Muscle layer of duodenum (tissue), 2 donors: ENCODE measurements at regions not wholly inside any gene's neighbourhood (a gene's known extent, or its start where the extent isn't known, plus 50 kb on each side); places are given as distances from the start of the nearest gene placed in this dataset.

Source experiments
- H3K27ac ChIP-seq: one replicate; pipeline ENCODE4 v1.7.0; 2013; ENCODE audit warnings: mild to moderate bottlenecking, low read length
- H3K27me3 ChIP-seq: one replicate; pipeline ENCODE4 v1.7.0; 2013; ENCODE audit warnings: low read depth, mild to moderate bottlenecking, control low read depth, low read length
- H3K36me3 ChIP-seq, 2 donors: one replicate each; pipeline ENCODE4 v1.7.0; 2013; ENCODE audit warnings: low read length in 2 of 2, control low read depth in 1 of 2, mild to moderate bottlenecking in 1 of 2; ENCODE audit not compliant: insufficient read depth in 2 of 2, control insufficient read depth in 1 of 2
- H3K4me1 ChIP-seq, 2 donors: one replicate each; pipeline ENCODE4 v1.7.0; 2013; ENCODE audit warnings: low read length in 2 of 2, mild to moderate bottlenecking in 2 of 2, control low read depth in 1 of 2, moderate library complexity in 1 of 2; ENCODE audit not compliant: insufficient read depth in 2 of 2, control insufficient read depth in 1 of 2
- H3K4me3 ChIP-seq, 2 donors: one replicate each; pipeline ENCODE4 v1.7.0; 2013; ENCODE audit warnings: low read length in 2 of 2, low read depth in 1 of 2, mild to moderate bottlenecking in 1 of 2
- H3K9me3 ChIP-seq, 2 donors: one replicate each; pipeline ENCODE4 v1.7.0; 2013; ENCODE audit warnings: low read length in 2 of 2, control low read depth in 1 of 2, mild to moderate bottlenecking in 1 of 2; ENCODE audit not compliant: control insufficient read depth in 1 of 2
- donor health status: healthy.

GRCh38 chr13:58806401-58806800, 1174.9 kb downstream of the PCDH17 start:
- Histone ChIP-seq H3K9me3 (no peaks in the 10 kb centered on the region), H3K27me3 (no peaks in the 10 kb centered on the region), H3K4me3 (no peak overlapping the region), H3K4me1 (no peaks in the 10 kb centered on the region), H3K27ac (no peak overlapping the region), H3K36me3 (no peaks in the 10 kb centered on the region)

GRCh38 chr13:58823701-58824100, 1192.2 kb downstream of the PCDH17 start:
- Histone ChIP-seq H3K27me3 (no peaks in the 10 kb centered on the region), H3K9me3 (no peaks in the 10 kb centered on the region), H3K27ac (no peak overlapping the region), H3K36me3 (no peaks in the 10 kb centered on the region), H3K4me3 (no peak overlapping the region), H3K4me1 (no peaks in the 10 kb centered on the region)

GRCh38 chr13:58827904-58828303, 1196.4 kb downstream of the PCDH17 start:
- H3K4me1 ChIP-seq: no peaks in the 10 kb centered on the region
- H3K27ac ChIP-seq: no peak overlapping the region
- H3K9me3 ChIP-seq: no peaks in the 10 kb centered on the region
- no peaks in the 10 kb centered on the region for H3K27me3 ChIP-seq
- no peak overlapping the region for H3K4me3 ChIP-seq
- no peaks in the 10 kb centered on the region for H3K36me3 ChIP-seq

- Histone ChIP-seq H3K4me3 (no peak overlapping the region), H3K27ac (no peak overlapping the region), H3K27me3 (no peaks in the 10 kb centered on the region), H3K4me1 (no peaks in the 10 kb centered on the region), H3K9me3 (no peaks in the 10 kb centered on the region), H3K36me3 (no peaks in the 10 kb centered on the region)
Observed at GRCh38 chr13:58830841-58831240, 1199.3 kb downstream of the PCDH17 start.

GRCh38 chr13:58838615-58839014, 1207.1 kb downstream of the PCDH17 start:
- Histone ChIP-seq H3K9me3 (peaks cover 0 to 4% of the 10 kb centered on the region in 2 donors), H3K4me3 (no peak overlapping the region), H3K27me3 (no peaks in the 10 kb centered on the region), H3K4me1 (no peaks in the 10 kb centered on the region), H3K36me3 (no peaks in the 10 kb centered on the region), H3K27ac (no peak overlapping the region)

- Histone ChIP-seq H3K9me3 (peaks cover 0 to 20% of the 10 kb centered on the region in 2 donors), H3K4me1 (no peaks in the 10 kb centered on the region), H3K4me3 (no peak overlapping the region)
Observed at GRCh38 chr13:58843071-58843470, 1211.5 kb downstream of the PCDH17 start.

GRCh38 chr13:58843567-58843966, 1212.0 kb downstream of the PCDH17 start:
- Histone ChIP-seq H3K4me3 (no peak overlapping the region), H3K9me3 (peaks cover 0 to 20% of the 10 kb centered on the region in 2 donors), H3K27me3 (no peaks in the 10 kb centered on the region), H3K4me1 (no peaks in the 10 kb centered on the region), H3K36me3 (no peaks in the 10 kb centered on the region), H3K27ac (no peak overlapping the region)

More at GRCh38 chr13:58843071-58843470, 1211.5 kb downstream of the PCDH17 start:
- H3K27me3 ChIP-seq: no peaks in the 10 kb centered on the region
- no peaks in the 10 kb centered on the region for H3K36me3 ChIP-seq
- H3K27ac ChIP-seq: no peak overlapping the region

GRCh38 chr13:58850161-58850560, 1218.6 kb downstream of the PCDH17 start:
- Histone ChIP-seq H3K27me3 (no peaks in the 10 kb centered on the region), H3K4me1 (no peaks in the 10 kb centered on the region), H3K9me3 (peaks cover 0 to 5% of the 10 kb centered on the region in 2 donors), H3K4me3 (no peak overlapping the region), H3K36me3 (no peaks in the 10 kb centered on the region), H3K27ac (no peak overlapping the region)

- no peak overlapping the region for H3K4me3 ChIP-seq
- no peaks in the 10 kb centered on the region for H3K27me3 ChIP-seq
- H3K27ac ChIP-seq: no peak overlapping the region
- no peaks in the 10 kb centered on the region for H3K9me3 ChIP-seq
- no peaks in the 10 kb centered on the region for H3K4me1 ChIP-seq
- H3K36me3 ChIP-seq: no peaks in the 10 kb centered on the region
Observed at GRCh38 chr13:58852076-58852475, 1220.5 kb downstream of the PCDH17 start.

GRCh38 chr13:58855283-58855682, 1223.7 kb downstream of the PCDH17 start:
- Histone ChIP-seq H3K27me3 (no peaks in the 10 kb centered on the region), H3K9me3 (no peaks in the 10 kb centered on the region), H3K36me3 (no peaks in the 10 kb centered on the region), H3K4me3 (no peak overlapping the region), H3K4me1 (no peaks in the 10 kb centered on the region), H3K27ac (no peak overlapping the region)

GRCh38 chr13:58858870-58859371, 1227.4 kb downstream of the PCDH17 start:
- Histone ChIP-seq H3K4me1 (no peaks in the 10 kb centered on the region), H3K27me3 (no peaks in the 10 kb centered on the region), H3K27ac (no peak overlapping the region), H3K36me3 (no peaks in the 10 kb centered on the region), H3K9me3 (peaks cover 0 to 2% of the 10 kb centered on the region in 2 donors), H3K4me3 (no peak overlapping the region)

- Histone ChIP-seq H3K27me3 (no peaks in the 10 kb centered on the region), H3K4me1 (no peaks in the 10 kb centered on the region), H3K4me3 (no peak overlapping the region), H3K9me3 (peaks cover 0 to 2% of the 10 kb centered on the region in 2 donors), H3K36me3 (no peaks in the 10 kb centered on the region), H3K27ac (no peak overlapping the region)
Observed at GRCh38 chr13:58865286-58865685, 1233.7 kb downstream of the PCDH17 start.
